A673 (cell line): ENCODE measurements at regions not wholly inside any gene's neighbourhood (a gene's known extent, or its start where the extent isn't known, plus 50 kb on each side); places are given as distances from the start of the nearest gene placed in this dataset.

Source experiments
- BruUV-seq: library from RNA; stranded (reverse); fragments of 400-500 nt; replicated peaks from 2 replicates; lab custom pipeline; 2021; lab: Mats Ljungman, UMichigan
- CTCF ChIA-PET: fragments of 300-600 bp; sonication (Branson Sonifier 250); formaldehyde crosslinking; loops from one replicate; lab custom pipeline; 2022; ENCODE audit warnings: antibody characterized with exemption; lab: Charles Lee
- POLR2A ChIA-PET: fragments of 300-600 bp; sonication (Branson Sonifier 250); formaldehyde crosslinking; loops from one replicate; lab custom pipeline; 2022; ENCODE audit warnings: antibody characterized with exemption; ENCODE audit not compliant: low non-redundant PET; lab: Charles Lee
- DNase-seq: peaks from one replicate; pipeline ENCODE4 v3.0.0-alpha.2; 2015; ENCODE audit warnings: low spot score
- H3K27ac ChIP-seq: fragments of 200-600 bp; sonication (generic); 2 replicates; pipeline ENCODE4 v1.5.1; 2016; ENCODE audit warnings: mixed run types, low read depth, mild to moderate bottlenecking, mixed read lengths, antibody characterized with exemption, low read length; ENCODE audit not compliant: poor library complexity, severe bottlenecking
- H3K27me3 ChIP-seq: fragments of 200-600 bp; sonication (generic); replicated peaks from 2 replicates; pipeline ENCODE4 v1.6.1; 2017; ENCODE audit warnings: mixed run types, low read depth, mild to moderate bottlenecking, mixed read lengths, antibody characterized with exemption, low read length; ENCODE audit not compliant: insufficient read depth, poor library complexity
- H3K36me3 ChIP-seq: fragments of 200-600 bp; sonication (generic); 2 replicates; pipeline ENCODE4 v1.6.1; 2016; ENCODE audit warnings: mixed run types, mild to moderate bottlenecking, mixed read lengths, antibody characterized with exemption, low read length; ENCODE audit not compliant: insufficient read depth, poor library complexity, severe bottlenecking
- H3K4me1 ChIP-seq: fragments of 200-600 bp; sonication (generic); 2 replicates; pipeline ENCODE4 v1.6.1; 2017; ENCODE audit warnings: mixed run types, mild to moderate bottlenecking, mixed read lengths, antibody characterized with exemption, low read length; ENCODE audit not compliant: insufficient read depth, poor library complexity, severe bottlenecking
- H3K4me3 ChIP-seq: fragments of 200-600 bp; sonication (generic); 2 replicates; pipeline ENCODE4 v1.5.1; 2016; ENCODE audit warnings: low read depth, mixed run types, mild to moderate bottlenecking, mixed read lengths, low read length; ENCODE audit not compliant: poor library complexity, severe bottlenecking
- H3K9me3 ChIP-seq: fragments of 200-600 bp; sonication (generic); 2 replicates; pipeline ENCODE4 v1.6.1; 2016; ENCODE audit warnings: mixed run types, low read depth, mild to moderate bottlenecking, mixed read lengths, antibody characterized with exemption, low read length; ENCODE audit not compliant: poor library complexity, severe bottlenecking
- CTCF ChIP-seq: fragments of 300-800, 200-600 bp; sonication (generic); conservative IDR thresholded peaks from 2 replicates; pipeline ENCODE4 v1.5.1; 2017; ENCODE audit warnings: low read depth, mild to moderate bottlenecking, antibody characterized with exemption, low read length, moderate library complexity, mixed read lengths
- EZH2 ChIP-seq: fragments of 200-600 bp; sonication (generic); IDR thresholded peaks from 2 replicates; pipeline ENCODE4 v1.6.1; 2017; ENCODE audit warnings: borderline replicate concordance, low read depth, mild to moderate bottlenecking, mixed read lengths, antibody characterized with exemption, low read length; ENCODE audit not compliant: poor library complexity, severe bottlenecking
- intact Hi-C: fragments of 100-400 bp; cut with micrococcal nuclease; formaldehyde crosslinking; loops from one replicate; pipeline ENCODE4 v1.10.0; 2022; ENCODE audit not compliant: unreplicated experiment

- H3K9me3 ChIP-seq: no peaks in the 10 kb centered on the region
- ChIA-PET POLR2A (interaction anchor here (0.7 kb wide), 1 partner anchor 15 kb away, joined by 5 read pairs; no protein-coding TSS in a partner anchor), CTCF (no interaction called here)
- no peak overlapping the region for H3K4me3 ChIP-seq
- intact Hi-C loops: no loop called here
- H3K27me3 ChIP-seq: no peaks in the 10 kb centered on the region
- no TSS peak for BruUV-seq
- H3K27ac ChIP-seq: no peak overlapping the region
- no peaks in the 10 kb centered on the region for H3K36me3 ChIP-seq
- no peak for DNase-seq
- no peaks in the 10 kb centered on the region for H3K4me1 ChIP-seq
- TF ChIP-seq CTCF (no peak), EZH2 (no peak)
These were observed 136.0 kb downstream of the DDX1 start for GRCh38 chr2:15727396-15728244.

- H3K4me1 ChIP-seq: no peaks in the 10 kb centered on the region
- intact Hi-C loops: no loop called here
- no peak for DNase-seq
- H3K27me3 ChIP-seq: no peaks in the 10 kb centered on the region
- H3K36me3 ChIP-seq: no peaks in the 10 kb centered on the region
- no peaks in the 10 kb centered on the region for H3K9me3 ChIP-seq
- BruUV-seq: no TSS peak
- no peak for TF ChIP-seq CTCF
- no peak for TF ChIP-seq EZH2
- no peak overlapping the region for H3K27ac ChIP-seq
- POLR2A ChIA-PET: no interaction called here
- CTCF ChIA-PET: no interaction called here
- no peak overlapping the region for H3K4me3 ChIP-seq
These were observed 136.7 kb downstream of the DDX1 start for GRCh38 chr2:15728245-15728938.

GRCh38 chr2:15729001-15729400 is 137.3 kb downstream of the DDX1 start:
- H3K27me3 ChIP-seq: no peaks in the 10 kb centered on the region
- H3K27ac ChIP-seq: no peak overlapping the region
- ChIA-PET POLR2A (no interaction called here), CTCF (no interaction called here)
- no TSS peak for BruUV-seq
- H3K4me1 ChIP-seq: no peaks in the 10 kb centered on the region
- H3K4me3 ChIP-seq: no peak overlapping the region
- H3K36me3 ChIP-seq: no peaks in the 10 kb centered on the region
- DNase-seq: no peak
- H3K9me3 ChIP-seq: no peaks in the 10 kb centered on the region
- intact Hi-C loops: no loop called here
- TF ChIP-seq EZH2 (no peak), CTCF (no peak)
